ENCODE measurements at regions not wholly inside any gene's neighbourhood (a gene's known extent, or its start where the extent isn't known, plus 50 kb on each side); places are given as distances from the start of the nearest gene placed in this dataset.

DNA sequence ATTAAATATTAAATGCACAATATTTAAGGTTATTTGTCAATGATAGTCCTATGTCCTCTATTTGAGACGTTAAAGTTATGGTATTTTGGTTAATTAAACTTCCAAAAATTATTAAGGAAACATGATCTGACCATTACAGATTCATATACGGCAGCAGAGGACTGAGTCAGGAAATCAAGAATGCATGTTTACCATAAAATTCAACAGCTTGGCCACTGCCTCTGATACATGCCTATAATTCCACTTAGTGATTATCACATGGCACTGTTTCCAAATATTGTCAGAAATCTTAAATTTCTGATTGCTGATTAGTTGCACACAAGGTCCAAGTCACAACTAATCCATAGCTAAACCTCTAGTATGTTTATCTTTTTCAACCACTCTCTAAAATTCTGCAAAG lies 232.2 kb upstream of the UGT8 start (continued):
- TF ChIP-seq CHD2 (IDR thresholded peaks at IDR 0.05; ENCODE audit: low read length) = no peak
- TF ChIP-seq, protein P1, sequence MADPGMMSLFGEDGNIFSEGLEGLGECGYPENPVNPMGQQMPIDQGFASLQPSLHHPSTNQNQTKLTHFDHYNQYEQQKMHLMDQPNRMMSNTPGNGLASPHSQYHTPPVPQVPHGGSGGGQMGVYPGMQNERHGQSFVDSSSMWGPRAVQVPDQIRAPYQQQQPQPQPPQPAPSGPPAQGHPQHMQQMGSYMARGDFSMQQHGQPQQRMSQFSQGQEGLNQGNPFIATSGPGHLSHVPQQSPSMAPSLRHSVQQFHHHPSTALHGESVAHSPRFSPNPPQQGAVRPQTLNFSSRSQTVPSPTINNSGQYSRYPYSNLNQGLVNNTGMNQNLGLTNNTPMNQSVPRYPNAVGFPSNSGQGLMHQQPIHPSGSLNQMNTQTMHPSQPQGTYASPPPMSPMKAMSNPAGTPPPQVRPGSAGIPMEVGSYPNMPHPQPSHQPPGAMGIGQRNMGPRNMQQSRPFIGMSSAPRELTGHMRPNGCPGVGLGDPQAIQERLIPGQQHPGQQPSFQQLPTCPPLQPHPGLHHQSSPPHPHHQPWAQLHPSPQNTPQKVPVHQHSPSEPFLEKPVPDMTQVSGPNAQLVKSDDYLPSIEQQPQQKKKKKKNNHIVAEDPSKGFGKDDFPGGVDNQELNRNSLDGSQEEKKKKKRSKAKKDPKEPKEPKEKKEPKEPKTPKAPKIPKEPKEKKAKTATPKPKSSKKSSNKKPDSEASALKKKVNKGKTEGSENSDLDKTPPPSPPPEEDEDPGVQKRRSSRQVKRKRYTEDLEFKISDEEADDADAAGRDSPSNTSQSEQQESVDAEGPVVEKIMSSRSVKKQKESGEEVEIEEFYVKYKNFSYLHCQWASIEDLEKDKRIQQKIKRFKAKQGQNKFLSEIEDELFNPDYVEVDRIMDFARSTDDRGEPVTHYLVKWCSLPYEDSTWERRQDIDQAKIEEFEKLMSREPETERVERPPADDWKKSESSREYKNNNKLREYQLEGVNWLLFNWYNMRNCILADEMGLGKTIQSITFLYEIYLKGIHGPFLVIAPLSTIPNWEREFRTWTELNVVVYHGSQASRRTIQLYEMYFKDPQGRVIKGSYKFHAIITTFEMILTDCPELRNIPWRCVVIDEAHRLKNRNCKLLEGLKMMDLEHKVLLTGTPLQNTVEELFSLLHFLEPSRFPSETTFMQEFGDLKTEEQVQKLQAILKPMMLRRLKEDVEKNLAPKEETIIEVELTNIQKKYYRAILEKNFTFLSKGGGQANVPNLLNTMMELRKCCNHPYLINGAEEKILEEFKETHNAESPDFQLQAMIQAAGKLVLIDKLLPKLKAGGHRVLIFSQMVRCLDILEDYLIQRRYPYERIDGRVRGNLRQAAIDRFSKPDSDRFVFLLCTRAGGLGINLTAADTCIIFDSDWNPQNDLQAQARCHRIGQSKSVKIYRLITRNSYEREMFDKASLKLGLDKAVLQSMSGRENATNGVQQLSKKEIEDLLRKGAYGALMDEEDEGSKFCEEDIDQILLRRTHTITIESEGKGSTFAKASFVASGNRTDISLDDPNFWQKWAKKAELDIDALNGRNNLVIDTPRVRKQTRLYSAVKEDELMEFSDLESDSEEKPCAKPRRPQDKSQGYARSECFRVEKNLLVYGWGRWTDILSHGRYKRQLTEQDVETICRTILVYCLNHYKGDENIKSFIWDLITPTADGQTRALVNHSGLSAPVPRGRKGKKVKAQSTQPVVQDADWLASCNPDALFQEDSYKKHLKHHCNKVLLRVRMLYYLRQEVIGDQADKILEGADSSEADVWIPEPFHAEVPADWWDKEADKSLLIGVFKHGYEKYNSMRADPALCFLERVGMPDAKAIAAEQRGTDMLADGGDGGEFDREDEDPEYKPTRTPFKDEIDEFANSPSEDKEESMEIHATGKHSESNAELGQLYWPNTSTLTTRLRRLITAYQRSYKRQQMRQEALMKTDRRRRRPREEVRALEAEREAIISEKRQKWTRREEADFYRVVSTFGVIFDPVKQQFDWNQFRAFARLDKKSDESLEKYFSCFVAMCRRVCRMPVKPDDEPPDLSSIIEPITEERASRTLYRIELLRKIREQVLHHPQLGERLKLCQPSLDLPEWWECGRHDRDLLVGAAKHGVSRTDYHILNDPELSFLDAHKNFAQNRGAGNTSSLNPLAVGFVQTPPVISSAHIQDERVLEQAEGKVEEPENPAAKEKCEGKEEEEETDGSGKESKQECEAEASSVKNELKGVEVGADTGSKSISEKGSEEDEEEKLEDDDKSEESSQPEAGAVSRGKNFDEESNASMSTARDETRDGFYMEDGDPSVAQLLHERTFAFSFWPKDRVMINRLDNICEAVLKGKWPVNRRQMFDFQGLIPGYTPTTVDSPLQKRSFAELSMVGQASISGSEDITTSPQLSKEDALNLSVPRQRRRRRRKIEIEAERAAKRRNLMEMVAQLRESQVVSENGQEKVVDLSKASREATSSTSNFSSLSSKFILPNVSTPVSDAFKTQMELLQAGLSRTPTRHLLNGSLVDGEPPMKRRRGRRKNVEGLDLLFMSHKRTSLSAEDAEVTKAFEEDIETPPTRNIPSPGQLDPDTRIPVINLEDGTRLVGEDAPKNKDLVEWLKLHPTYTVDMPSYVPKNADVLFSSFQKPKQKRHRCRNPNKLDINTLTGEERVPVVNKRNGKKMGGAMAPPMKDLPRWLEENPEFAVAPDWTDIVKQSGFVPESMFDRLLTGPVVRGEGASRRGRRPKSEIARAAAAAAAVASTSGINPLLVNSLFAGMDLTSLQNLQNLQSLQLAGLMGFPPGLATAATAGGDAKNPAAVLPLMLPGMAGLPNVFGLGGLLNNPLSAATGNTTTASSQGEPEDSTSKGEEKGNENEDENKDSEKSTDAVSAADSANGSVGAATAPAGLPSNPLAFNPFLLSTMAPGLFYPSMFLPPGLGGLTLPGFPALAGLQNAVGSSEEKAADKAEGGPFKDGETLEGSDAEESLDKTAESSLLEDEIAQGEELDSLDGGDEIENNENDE (IDR thresholded peaks at IDR 0.05; ENCODE audit: insufficient replicate concordance, low read length) = no peak
- TF ChIP-seq RNF2 (IDR thresholded peaks at IDR 0.05; ENCODE audit: borderline replicate concordance, low read depth, low read length, missing control alignments, poor library complexity, severe bottlenecking) = no peak
- no peak for TF ChIP-seq POLR2A (IDR thresholded peaks at IDR 0.05; ENCODE audit: control extremely low read depth in 1 of 2, low read depth in 2 of 2, low read length in 2 of 2)
- TF ChIP-seq, protein P2, sequence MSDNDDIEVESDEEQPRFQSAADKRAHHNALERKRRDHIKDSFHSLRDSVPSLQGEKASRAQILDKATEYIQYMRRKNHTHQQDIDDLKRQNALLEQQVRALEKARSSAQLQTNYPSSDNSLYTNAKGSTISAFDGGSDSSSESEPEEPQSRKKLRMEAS (IDR thresholded peaks at IDR 0.05) = no peak
- no peak for TF ChIP-seq HDAC2 (IDR thresholded peaks at IDR 0.05; ENCODE audit: borderline replicate concordance in 1 of 2, low read depth in 2 of 2, low read length in 2 of 2)

All from H1 (cell line).